GM12878 (cell line): ENCODE measurements at regions not wholly inside any gene's neighbourhood (a gene's known extent, or its start where the extent isn't known, plus 50 kb on each side); places are given as distances from the start of the nearest gene placed in this dataset.

Experiments
- ATAC-seq: fragments of 200-7000 bp; cut with Tn5 transposase; 3 replicates; pipeline ENCODE4 v1.9.1; 2020; ENCODE audit warnings: mild to moderate bottlenecking, moderate library complexity
- BruUV-seq: library from RNA; stranded (reverse); fragments of 400-500 nt; replicated peaks from 2 replicates; lab custom pipeline; 2021; lab: Mats Ljungman, UMichigan
- CTCF ChIA-PET: fragments of 300-600 bp; sonication (Branson Sonifier 250); formaldehyde crosslinking; extraction: SDS; loops from one replicate; lab custom pipeline; 2021; ENCODE audit warnings: inconsistent platforms; lab: Yijun Ruan, JAX
- POLR2A ChIA-PET: fragments of 350-600 bp; formaldehyde crosslinking; extraction: SDS; loops from one replicate; lab custom pipeline; 2021; ENCODE audit warnings: inconsistent platforms; lab: Charles Lee
- RAD21 ChIA-PET: fragments of 300-600 bp; sonication (Branson Sonifier 250); formaldehyde crosslinking; loops from one replicate; lab custom pipeline; 2023; ENCODE audit warnings: antibody characterized with exemption; ENCODE audit not compliant: unreplicated experiment; lab: Charles Lee
- SMC1A ChIA-PET: fragments of 300-600 bp; sonication (Branson Sonifier 250); formaldehyde crosslinking; loops from one replicate; lab custom pipeline; 2023; ENCODE audit not compliant: unreplicated experiment, uncharacterized antibody; lab: Charles Lee
- DNase-seq: peaks from one replicate; pipeline ENCODE4 v3.0.0-alpha.2; 2011; ENCODE audit warnings: low read depth, low spot score
- FAIRE-seq: peaks from 3 replicates; lab custom pipeline; 2011; peaks lifted over from hg19 to GRCh38; lab: Jason Lieb, UNC
- H2AFZ ChIP-seq: 2 replicates; pipeline ENCODE4 v1.6.0; 2011; ENCODE audit warnings: low read depth, low read length, control low read depth; ENCODE audit not compliant: control insufficient read depth
- H3K27ac ChIP-seq: 2 replicates; pipeline ENCODE4 v1.5.1; 2011; ENCODE audit warnings: control low read depth; ENCODE audit not compliant: control insufficient read depth, insufficient read depth
- H3K27me3 ChIP-seq, 2 experiments: replicated peaks in 1 of 2; 2 replicates each; pipeline versions ENCODE4 v1.6.0 to v1.6.1; 2011; ENCODE audit warnings: low read length in 1 of 2; ENCODE audit not compliant: control insufficient read depth in 2 of 2, insufficient read depth in 2 of 2
- H3K36me3 ChIP-seq, 2 experiments: 2 replicates each; pipeline ENCODE4 v1.5.1; 2011; ENCODE audit warnings: low read length in 1 of 2; ENCODE audit not compliant: control insufficient read depth in 2 of 2, insufficient read depth in 2 of 2
- H3K4me1 ChIP-seq: 2 replicates; pipeline ENCODE4 v1.6.1; 2011; ENCODE audit warnings: mild to moderate bottlenecking, low read length, moderate library complexity, mixed read lengths; ENCODE audit not compliant: control insufficient read depth, insufficient read depth
- H3K4me2 ChIP-seq: 2 replicates; pipeline ENCODE4 v1.6.0; 2011; ENCODE audit warnings: control low read depth; ENCODE audit not compliant: control insufficient read depth, insufficient read depth
- H3K4me3 ChIP-seq: fragments of 200-600 bp; sonication (generic); 2 replicates; pipeline ENCODE4 v1.5.1; 2016
- H3K79me2 ChIP-seq: 2 replicates; pipeline ENCODE4 v1.6.0; 2011; ENCODE audit warnings: low read length; ENCODE audit not compliant: control insufficient read depth, insufficient read depth
- H3K9ac ChIP-seq: 2 replicates; pipeline ENCODE4 v1.8.0; 2011; ENCODE audit warnings: low read length, control low read depth, mixed read lengths; ENCODE audit not compliant: control insufficient read depth, insufficient read depth
- H3K9me3 ChIP-seq: replicated peaks from 3 replicates; pipeline ENCODE4 v1.5.1; 2011; ENCODE audit warnings: mild to moderate bottlenecking, low read length; ENCODE audit not compliant: control insufficient read depth, insufficient read depth
- H4K20me1 ChIP-seq: 2 replicates; pipeline ENCODE4 v1.6.0; 2011; ENCODE audit not compliant: control insufficient read depth, insufficient read depth
- BCLAF1 ChIP-seq: fragments of 450-650 bp; IDR thresholded peaks from 2 replicates; pipeline ENCODE4 v1.6.1; 2017; ENCODE audit warnings: antibody characterized with exemption, mild to moderate bottlenecking, moderate library complexity
- DPF2 ChIP-seq: fragments of 450-650 bp; IDR thresholded peaks from 2 replicates; pipeline ENCODE4 v1.6.1; 2017; ENCODE audit warnings: mild to moderate bottlenecking
- EGR1 ChIP-seq, 2 experiments: IDR thresholded peaks; 1 replicate in 1 of 2; 2 replicates in 1 of 2; pipeline ENCODE4 v1.6.1; 2011 to 2012; ENCODE audit warnings: low read depth in 2 of 2, low read length in 2 of 2, borderline replicate concordance in 1 of 2, mild to moderate bottlenecking in 1 of 2, moderate library complexity in 1 of 2
- ESRRA ChIP-seq: IDR thresholded peaks from 2 replicates; pipeline ENCODE4 v1.6.1; 2012; ENCODE audit warnings: mild to moderate bottlenecking, low read length, improper control_type of control experiment
- ETV6 ChIP-seq, 2 experiments: fragments of 450-650 bp in 1 of 2; IDR thresholded peaks in 1 of 2; conservative IDR thresholded peaks in 1 of 2; 2 replicates each; pipeline ENCODE4 v1.6.1; 2014; ENCODE audit warnings: antibody characterized with exemption in 1 of 2, borderline replicate concordance in 1 of 2, low read depth in 1 of 2, mild to moderate bottlenecking in 1 of 2, moderate library complexity in 1 of 2
- JUNB ChIP-seq: IDR thresholded peaks from 2 replicates; pipeline ENCODE4 v1.6.1; 2016; ENCODE audit warnings: antibody characterized with exemption, mild to moderate bottlenecking
- KAT2A ChIP-seq: conservative IDR thresholded peaks from 2 replicates; pipeline ENCODE4 v1.6.1; 2011; ENCODE audit warnings: low read depth, low read length; ENCODE audit not compliant: control insufficient read depth
- MEF2A ChIP-seq: IDR thresholded peaks from 2 replicates; pipeline ENCODE4 v1.6.1; 2011; ENCODE audit warnings: low read depth, mild to moderate bottlenecking, low read length, moderate library complexity; ENCODE audit not compliant: insufficient read depth
- NR2C1 ChIP-seq: fragments of 450-650 bp; IDR thresholded peaks from 2 replicates; pipeline ENCODE4 v1.6.1; 2017; ENCODE audit warnings: antibody characterized with exemption, mild to moderate bottlenecking, moderate library complexity
- PAX8 ChIP-seq: fragments of 450-650 bp; IDR thresholded peaks from 2 replicates; pipeline ENCODE4 v1.6.1; 2017; ENCODE audit warnings: mild to moderate bottlenecking, moderate library complexity
- RELA ChIP-seq: fragments of 450-650 bp; IDR thresholded peaks from 2 replicates; pipeline ENCODE4 v1.8.0; 2014; ENCODE audit warnings: borderline replicate concordance; ENCODE audit not compliant: partially characterized antibody
- ZZZ3 ChIP-seq: IDR thresholded peaks from 2 replicates; pipeline ENCODE4 v1.6.1; 2011; ENCODE audit warnings: low read depth; ENCODE audit not compliant: control insufficient read depth, insufficient read length
- WGBS: methylation state at CpG from one replicate; pipeline ENCODE4 v1.1.6; 2016; ENCODE audit warnings: low lambda C conversion rate; ENCODE audit not compliant: insufficient replicate concordance, insufficient coverage; ENCODE audit errors: missing lambda C conversion rate; 5-methylcytosine and 5-hydroxymethylcytosine counted together
- in situ Hi-C: fragments of 300-500 bp; cut with MboI; formaldehyde crosslinking; loops from 9 replicates; pipeline ENCODE4 v1.14.3; 2018; ENCODE audit warnings: mixed read lengths
- intact Hi-C: fragments of 100-400 bp; cut with micrococcal nuclease; formaldehyde crosslinking; loops from one replicate; pipeline ENCODE4 v1.14.2; 2022; ENCODE audit not compliant: unreplicated experiment

- ATAC-seq (no peak), FAIRE-seq (no peak), DNase-seq (no peak)
- Histone ChIP-seq H3K4me2 (no peak overlapping the region), H3K4me1 (peaks cover 25% of the 10 kb centered on the region), H3K9me3 (no peaks in the 10 kb centered on the region; the same call in 1 of the 3 replicates), H3K36me3 (no peaks in the 10 kb centered on the region), H3K27ac (no peak overlapping the region), H3K4me3 (no peak overlapping the region), H3K9ac (no peak overlapping the region), H4K20me1 (no peaks in the 10 kb centered on the region), H3K27me3 (no peaks in the 10 kb centered on the region), H3K79me2 (no peaks in the 10 kb centered on the region), H2AFZ (no peak overlapping the region)
- no TSS peak for BruUV-seq
- ChIA-PET RAD21 (interaction anchor here (1.4 kb wide), 1 partner anchor 9 kb away, joined by 7 read pairs; no protein-coding TSS in a partner anchor), CTCF (interaction anchor here (1.0 to 1.3 kb wide), 4 partner anchors 9 to 230 kb away, joined by 3 to 6 read pairs (median 4); no protein-coding TSS in a partner anchor), SMC1A (interaction anchor here (2.6 to 7.0 kb wide), 2 partner anchors 9 to 15 kb away, joined by 14 to 97 read pairs; no protein-coding TSS in a partner anchor), POLR2A (interaction anchor here (1.1 kb wide), 1 partner anchor 11 kb away, joined by 3 read pairs; no protein-coding TSS in a partner anchor)
- intact Hi-C loops = loop anchor here (5.0 kb wide), 2 partner anchors 139 to 961 kb away; partner anchors contain the start of genes LONP2 and NETO2
- in situ Hi-C loops = no loop called here
- 64% methylated on average over 6 of the region's 6 CpGs for WGBS
- TF ChIP-seq JUNB (no peak), KAT2A (no peak), ESRRA (no peak), MEF2A (no peak), ETV6 (conservative IDR thresholded peaks at IDR 0.05 in 1 of 2, IDR thresholded peaks at IDR 0.05 in 1 of 2; ENCODE audit: borderline replicate concordance in 1 of 2, low read depth in 1 of 2) (no peak), EGR1 (IDR thresholded peaks at IDR 0.05; ENCODE audit: borderline replicate concordance in 1 of 2, low read depth in 2 of 2, low read length in 2 of 2) (no peak), BCLAF1 (no peak), DPF2 (no peak), PAX8 (no peak), ZZZ3 (no peak), NR2C1 (no peak), RELA (no peak)
Observed at GRCh38 chr16:48103591-48103990, 52.2 kb downstream of the ABCC12 start.
